ENCODE measurements at regions not wholly inside any gene's neighbourhood (a gene's known extent, or its start where the extent isn't known, plus 50 kb on each side); places are given as distances from the start of the nearest gene placed in this dataset.

GRCh38 chr12:108401964-108402363 is 62.9 kb upstream of the CMKLR1 start:
- no peak for TF ChIP-seq BACH2 (CRISPR knock-in tag; IDR thresholded peaks at IDR 0.05; ENCODE audit: borderline replicate concordance)
- TF ChIP-seq PATZ1 (CRISPR knock-in tag; IDR thresholded peaks at IDR 0.05; ENCODE audit: borderline replicate concordance) = no peak
- TF ChIP-seq ZC3H10 (CRISPR knock-in tag; IDR thresholded peaks at IDR 0.05) = no peak
- TF ChIP-seq ZFP3 (CRISPR knock-in tag; IDR thresholded peaks at IDR 0.05) = no peak
- TF ChIP-seq ARNTL (CRISPR knock-in tag; IDR thresholded peaks at IDR 0.05; ENCODE audit: borderline replicate concordance, low read depth) = no peak
- no peak for TF ChIP-seq TSHZ2 (CRISPR knock-in tag; IDR thresholded peaks at IDR 0.05)
- TF ChIP-seq ESRRG (CRISPR knock-in tag; IDR thresholded peaks at IDR 0.05) = no peak
- no peak for TF ChIP-seq PPARA (CRISPR knock-in tag; IDR thresholded peaks at IDR 0.05; ENCODE audit: borderline replicate concordance)
- TF ChIP-seq CREB5 (CRISPR knock-in tag; IDR thresholded peaks at IDR 0.05; ENCODE audit: low read depth) = no peak
- no peak for ATAC-seq

- ATAC-seq = no peak
- TF ChIP-seq OSR1 (CRISPR knock-in tag; IDR thresholded peaks at IDR 0.05) (no peak), TCF4 (CRISPR knock-in tag; IDR thresholded peaks at IDR 0.05; ENCODE audit: borderline replicate concordance) (no peak), ESRRG (CRISPR knock-in tag; IDR thresholded peaks at IDR 0.05) (no peak), RARB (CRISPR knock-in tag; IDR thresholded peaks at IDR 0.05) (no peak), SNAI2 (CRISPR knock-in tag; IDR thresholded peaks at IDR 0.05) (no peak), GLIS3 (CRISPR knock-in tag; IDR thresholded peaks at IDR 0.05) (no peak), ZC3H10 (CRISPR knock-in tag; IDR thresholded peaks at IDR 0.05) (no peak), ZNF70 (CRISPR knock-in tag; IDR thresholded peaks at IDR 0.05) (no peak)
Measured at GRCh38 chr12:108400900-108401480, 61.9 kb upstream of the CMKLR1 start.

GRCh38 chr12:108400481-108400880 is 61.4 kb upstream of the CMKLR1 start:
- no peak for ATAC-seq
- no peak for TF ChIP-seq TOX (CRISPR knock-in tag; IDR thresholded peaks at IDR 0.05; ENCODE audit: borderline replicate concordance)
- no peak for TF ChIP-seq GLIS3 (CRISPR knock-in tag; IDR thresholded peaks at IDR 0.05)
- TF ChIP-seq PATZ1 (CRISPR knock-in tag; IDR thresholded peaks at IDR 0.05; ENCODE audit: borderline replicate concordance) = no peak
- no peak for TF ChIP-seq ZNF70 (CRISPR knock-in tag; IDR thresholded peaks at IDR 0.05)
- no peak for TF ChIP-seq ISL1 (CRISPR knock-in tag; IDR thresholded peaks at IDR 0.05)
- no peak for TF ChIP-seq ZNF8 (CRISPR knock-in tag; IDR thresholded peaks at IDR 0.05)

GRCh38 chr12:108400056-108400455 is 60.9 kb upstream of the CMKLR1 start:
- ATAC-seq = no peak
- TF ChIP-seq ZC3H10 (CRISPR knock-in tag; IDR thresholded peaks at IDR 0.05) (no peak), CREB5 (CRISPR knock-in tag; IDR thresholded peaks at IDR 0.05; ENCODE audit: low read depth) (no peak), TSHZ2 (CRISPR knock-in tag; IDR thresholded peaks at IDR 0.05) (no peak), PPARA (CRISPR knock-in tag; IDR thresholded peaks at IDR 0.05; ENCODE audit: borderline replicate concordance) (no peak), ESRRG (CRISPR knock-in tag; IDR thresholded peaks at IDR 0.05) (no peak), GLIS3 (CRISPR knock-in tag; IDR thresholded peaks at IDR 0.05) (no peak), ARNTL (CRISPR knock-in tag; IDR thresholded peaks at IDR 0.05; ENCODE audit: borderline replicate concordance, low read depth) (no peak), TCF4 (CRISPR knock-in tag; IDR thresholded peaks at IDR 0.05; ENCODE audit: borderline replicate concordance) (no peak), ZFP30 (CRISPR knock-in tag; IDR thresholded peaks at IDR 0.05) (no peak), BACH2 (CRISPR knock-in tag; IDR thresholded peaks at IDR 0.05; ENCODE audit: borderline replicate concordance) (no peak), POU6F1 (CRISPR knock-in tag; IDR thresholded peaks at IDR 0.05; ENCODE audit: borderline replicate concordance, low read depth) (no peak), RARB (CRISPR knock-in tag; IDR thresholded peaks at IDR 0.05) (no peak), ZNF8 (CRISPR knock-in tag; IDR thresholded peaks at IDR 0.05) (no peak), CSDC2 (CRISPR knock-in tag; IDR thresholded peaks at IDR 0.05) (no peak)

All from SK-N-SH treated with all-trans-retinoic acid at 6 μM for 48 hours (cell line).